SW 1271 (cell line): ENCODE measurements at regions not wholly inside any gene's neighbourhood (a gene's known extent, or its start where the extent isn't known, plus 50 kb on each side); places are given as distances from the start of the nearest gene placed in this dataset.

Experiments
- DNase-seq, 2 experiments: peaks; one replicate each; lab custom pipeline; 2025; lab: John Stamatoyannopoulos, UW

- no peak for DNase-seq
These were observed 168.4 kb upstream of the NHS start for GRCh38 chrX:17206584-17206983.

DNA sequence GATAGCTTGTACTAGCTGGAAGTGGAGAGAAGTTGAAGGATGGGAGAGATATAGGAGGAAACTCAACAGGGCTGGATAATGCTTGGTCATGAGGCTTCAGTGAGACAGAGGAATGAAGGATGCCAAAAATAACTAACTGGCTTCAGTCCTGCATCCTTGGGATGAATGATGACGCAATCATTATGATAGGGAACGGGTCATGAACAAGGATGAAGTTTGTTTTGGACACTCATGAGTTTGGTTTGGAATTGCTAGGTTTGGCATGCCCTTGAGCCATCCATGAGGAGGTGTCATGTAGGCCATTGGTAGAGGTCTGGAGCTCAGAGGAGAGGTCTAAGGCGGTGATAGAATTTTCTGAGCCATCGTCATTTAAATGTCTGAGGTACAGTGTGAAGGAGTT is 160.0 kb upstream of the NHS start:
- DNase-seq, result no peak

- no peak for DNase-seq
These were observed 148.3 kb upstream of the NHS start for GRCh38 chrX:17226736-17227135.

- DNase-seq, result no peak
These were observed 137.9 kb upstream of the NHS start for GRCh38 chrX:17237146-17237545.

DNA sequence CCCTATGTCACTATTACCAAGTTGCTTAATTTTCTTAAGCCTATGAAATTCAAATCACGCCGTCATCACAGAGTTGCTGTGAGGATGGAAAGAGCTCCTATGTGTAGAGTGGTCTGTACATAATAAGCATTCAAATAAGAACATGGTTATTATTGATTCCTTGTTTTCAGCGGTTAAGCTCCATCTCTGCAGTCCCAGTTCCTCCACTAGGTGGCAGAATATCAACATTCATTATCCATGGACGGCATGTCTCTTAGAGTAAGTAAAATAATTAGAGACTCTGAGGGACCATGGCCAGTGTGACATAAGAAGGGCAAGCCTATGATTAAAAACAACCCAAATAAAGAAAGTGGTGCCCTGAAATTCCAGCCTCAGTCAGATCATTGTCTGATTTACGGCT is 132.5 kb upstream of the NHS start:
- DNase-seq, result peak in 1 of 2 experiments; percentile 5

- no peak for DNase-seq
These were observed 127.9 kb upstream of the NHS start for GRCh38 chrX:17247144-17247543.

- no peak for DNase-seq
These were observed 112.9 kb upstream of the NHS start for GRCh38 chrX:17262123-17262522.

GRCh38 chrX:17266136-17266535 is 108.9 kb upstream of the NHS start:
- DNase-seq, result no peak

GRCh38 chrX:17278961-17279360 is 96.0 kb upstream of the NHS start:
- no peak for DNase-seq

GRCh38 chrX:17285983-17286382 is 89.0 kb upstream of the NHS start:
- DNase-seq, result no peak

- DNase-seq, result no peak
These were observed 83.7 kb upstream of the NHS start for GRCh38 chrX:17291171-17291900.

DNA sequence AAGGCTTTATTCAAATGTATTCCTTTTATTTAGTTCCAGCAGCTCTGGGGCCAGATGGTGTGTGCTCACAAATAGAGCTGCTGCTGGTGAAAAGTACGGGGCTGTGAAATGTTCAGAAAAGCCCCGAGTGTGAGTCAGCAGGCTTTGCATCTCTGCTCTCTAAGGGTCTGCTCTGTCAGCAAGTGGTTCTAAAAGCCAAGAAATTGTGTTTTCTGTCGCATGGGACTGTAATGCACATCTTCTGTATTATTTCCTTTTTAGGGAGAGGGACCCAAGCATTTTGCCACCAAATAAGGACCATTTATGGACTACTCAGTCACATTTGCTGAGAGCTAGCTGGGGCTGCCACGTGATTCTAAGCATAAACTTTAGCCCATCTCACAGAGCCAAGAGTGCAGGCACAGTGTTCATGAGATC is 82.9 kb upstream of the NHS start:
- no peak for DNase-seq

- DNase-seq, result no peak
These were observed 80.4 kb upstream of the NHS start for GRCh38 chrX:17294561-17294960.

DNA sequence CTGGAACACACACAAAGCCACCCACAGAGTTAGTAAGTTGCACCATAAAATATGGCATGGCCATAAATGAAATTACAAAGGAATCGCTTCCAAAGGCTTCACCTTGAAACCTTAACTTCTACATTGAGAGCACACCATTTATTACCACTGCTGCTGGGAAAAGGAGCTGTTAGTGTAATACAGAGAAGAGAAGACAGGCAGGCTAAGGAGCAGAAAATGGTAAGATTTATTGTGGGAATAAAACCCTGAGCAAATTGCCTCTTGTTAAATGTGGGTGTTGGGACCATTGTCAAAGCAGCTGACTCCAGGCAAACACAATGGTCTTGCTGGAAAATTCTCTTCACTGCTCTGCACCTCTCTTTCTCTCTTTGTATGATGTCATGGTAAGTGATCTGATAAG is 79.2 kb upstream of the NHS start:
- DNase-seq, result no peak

- no peak for DNase-seq
These were observed 76.4 kb upstream of the NHS start for GRCh38 chrX:17298564-17298963.

DNA sequence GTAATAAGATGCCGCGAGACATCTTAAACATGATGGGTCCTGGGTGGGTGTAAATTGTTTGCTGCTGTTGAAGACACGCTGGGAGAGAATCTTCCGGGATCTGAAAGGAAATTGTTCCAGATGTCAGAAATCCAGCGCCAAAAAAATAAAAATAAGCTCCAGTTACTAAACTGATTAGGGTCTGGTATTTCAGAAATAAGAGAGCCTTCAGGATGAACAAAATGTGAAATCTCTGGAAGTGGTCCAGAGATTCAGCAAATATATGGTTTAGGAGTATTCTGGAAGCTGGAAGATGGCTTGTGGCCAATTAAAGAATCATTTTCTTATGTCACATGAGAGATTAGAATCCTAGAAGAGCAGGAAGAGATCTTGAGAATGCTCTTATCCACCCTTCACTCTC is 75.8 kb upstream of the NHS start:
- DNase-seq, result no peak

DNA sequence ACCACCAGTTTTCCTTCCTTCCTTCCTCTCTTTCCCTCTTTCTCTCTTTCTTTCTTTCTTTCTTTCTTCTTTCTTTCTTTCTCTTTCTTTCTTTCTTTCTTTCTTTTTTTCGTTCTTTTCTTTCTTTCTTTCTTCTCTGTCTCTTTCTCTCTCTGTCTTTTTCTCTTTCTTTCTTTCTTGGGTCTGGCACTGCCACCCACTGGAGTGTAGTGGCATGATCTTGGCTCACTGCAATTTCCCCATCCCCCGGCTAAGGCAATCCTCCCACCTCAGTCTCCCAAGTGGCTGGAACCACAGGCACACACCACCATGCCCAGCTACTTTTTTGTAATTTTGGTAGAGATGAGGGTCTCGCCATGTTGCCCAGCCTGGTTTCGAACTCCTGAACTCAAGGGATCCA is 51.6 kb upstream of the NHS start:
- DNase-seq, result no peak
